ENCODE measurements at regions not wholly inside any gene's neighbourhood (a gene's known extent, or its start where the extent isn't known, plus 50 kb on each side); places are given as distances from the start of the nearest gene placed in this dataset.
A peak's percentile ranks its signal among the peaks of the same experiment; 100 is the strongest.
"Not testable (repeated sequence)": the region's sequence is repeated elsewhere in the genome, so short reads cannot be mapped to it uniquely, and the experiment has no call there.

DNA sequence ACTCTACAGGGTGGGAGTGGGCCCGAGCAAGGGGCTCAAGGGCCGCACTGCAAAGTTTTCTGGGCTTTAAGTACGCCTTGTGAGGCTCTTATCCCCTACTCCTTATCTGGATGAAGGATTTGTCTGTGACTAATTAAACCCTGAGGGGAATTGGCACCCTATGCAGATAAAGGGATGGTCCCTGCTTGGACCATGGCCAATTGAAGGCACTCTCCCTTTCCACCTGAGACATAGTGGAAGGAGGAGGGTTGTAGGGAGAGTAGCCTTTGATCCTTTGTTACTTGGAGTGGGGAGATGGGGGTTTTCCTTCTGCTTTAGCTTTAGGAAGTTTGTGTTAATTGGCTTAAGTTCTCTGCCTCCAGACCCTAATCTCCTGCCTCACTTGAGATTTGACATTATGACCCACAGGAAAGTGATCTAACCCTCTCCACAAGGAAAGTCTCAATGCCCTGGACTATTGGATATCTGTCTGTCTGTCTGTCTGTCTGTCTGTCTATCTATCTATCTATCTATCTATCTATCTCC lies 1158.8 kb upstream of the SORCS1 start:
- H3K27me3 Mint-ChIP-seq: no peaks in the 10 kb centered on the region
- H3K36me3 Mint-ChIP-seq (ENCODE audit: low read depth): no peaks in the 10 kb centered on the region
- H3K27ac Mint-ChIP-seq: no peak overlapping the region
- no peak for DNase-seq
- H3K9me3 Mint-ChIP-seq: no peaks in the 10 kb centered on the region
- intact Hi-C loops (cut with micrococcal nuclease): no loop called here
- H3K4me3 Mint-ChIP-seq: no peak overlapping the region
- H3K4me1 Mint-ChIP-seq: no peaks in the 10 kb centered on the region

DNA sequence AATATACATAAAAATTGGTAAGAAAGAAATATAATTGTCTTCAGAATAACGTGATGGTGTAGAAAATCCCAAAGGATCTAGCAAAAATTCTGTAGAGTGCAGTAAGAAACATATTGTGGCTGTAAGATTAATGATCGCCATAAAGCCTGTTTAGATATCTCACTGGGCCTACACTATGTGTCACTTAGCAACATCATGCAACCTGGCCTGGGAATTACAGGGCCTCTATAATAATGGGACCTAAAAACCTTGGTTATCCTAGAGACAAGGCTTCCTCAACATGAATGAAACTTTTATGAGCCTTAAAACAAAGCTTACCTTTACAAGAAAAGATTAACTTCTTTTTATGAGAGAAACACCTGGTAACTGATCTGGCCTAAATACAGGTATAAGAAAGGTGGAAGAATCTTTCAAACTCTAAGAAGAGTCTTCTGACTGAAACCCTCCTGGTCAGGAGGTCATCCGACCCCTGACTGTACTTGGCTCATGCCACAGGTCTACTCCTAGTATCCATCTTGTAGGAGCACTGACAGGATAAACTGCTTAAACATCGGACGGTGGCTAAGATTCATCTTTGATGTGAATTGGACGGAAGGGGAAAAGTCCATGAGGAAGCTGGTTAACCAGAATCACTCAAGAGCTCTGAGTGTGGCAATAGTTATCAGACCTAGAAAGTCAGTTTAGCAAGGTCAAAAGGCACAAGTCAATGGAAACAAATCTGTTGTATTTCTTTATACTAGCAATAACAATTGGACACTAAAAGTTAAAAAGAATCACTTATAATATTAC lies 1155.1 kb upstream of the SORCS1 start:
- H3K9me3 Mint-ChIP-seq: no peaks in the 10 kb centered on the region
- no peak overlapping the region for H3K4me3 Mint-ChIP-seq
- H3K4me1 Mint-ChIP-seq: no peaks in the 10 kb centered on the region
- no peaks in the 10 kb centered on the region for H3K36me3 Mint-ChIP-seq (ENCODE audit: low read depth)
- H3K27me3 Mint-ChIP-seq: no peaks in the 10 kb centered on the region
- intact Hi-C loops (cut with micrococcal nuclease): no loop called here
- no peak for DNase-seq
- H3K27ac Mint-ChIP-seq: no peak overlapping the region

DNA sequence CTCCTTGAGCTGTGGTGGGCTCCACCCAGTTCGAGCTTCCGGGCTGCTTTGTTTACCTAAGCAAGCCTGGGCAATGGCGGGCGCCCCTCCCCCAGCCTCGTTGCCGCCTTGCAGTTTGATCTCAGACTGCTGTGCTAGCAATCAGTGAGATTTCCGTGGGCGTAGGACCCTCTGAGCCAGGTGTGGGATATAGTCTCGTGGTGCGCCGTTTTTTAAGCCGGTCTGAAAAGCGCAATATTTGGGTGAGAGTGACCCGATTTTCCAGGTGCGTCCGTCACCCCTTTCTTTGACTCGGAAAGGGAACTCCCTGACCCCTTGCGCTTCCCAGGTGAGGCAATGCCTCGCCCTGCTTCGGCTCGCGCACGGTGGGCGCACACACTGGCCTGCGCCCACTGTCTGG lies 1151.1 kb upstream of the SORCS1 start:
- intact Hi-C loops (cut with micrococcal nuclease); DNase-seq; H3K9me3 Mint-ChIP-seq; H3K4me1 Mint-ChIP-seq; H3K27me3 Mint-ChIP-seq; H3K27ac Mint-ChIP-seq; H3K36me3 Mint-ChIP-seq (ENCODE audit: low read depth): not testable (repeated sequence)
- peak overlapping the region; percentile 32 for H3K4me3 Mint-ChIP-seq

DNA sequence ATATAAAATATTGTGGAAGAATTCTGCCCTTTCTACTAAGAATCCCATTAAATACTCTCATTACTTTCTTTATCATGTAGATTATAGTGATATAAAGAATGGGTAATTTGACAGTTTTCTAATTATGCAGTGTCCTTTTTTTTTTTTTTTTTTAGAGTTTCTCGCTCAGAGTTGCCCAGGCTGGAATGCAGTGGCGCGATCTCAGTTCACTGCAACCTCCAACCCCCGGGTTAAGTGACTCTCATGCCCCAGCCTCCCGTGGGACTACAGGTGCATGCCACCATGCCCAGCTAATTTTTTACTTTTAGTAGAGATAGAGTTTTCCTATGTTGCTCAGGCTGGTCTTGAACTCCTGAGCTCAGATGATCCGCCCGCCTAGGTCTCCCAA lies 1143.4 kb upstream of the SORCS1 start:
- no peaks in the 10 kb centered on the region for H3K27me3 Mint-ChIP-seq
- no peak overlapping the region for H3K27ac Mint-ChIP-seq
- H3K4me1 Mint-ChIP-seq: no peaks in the 10 kb centered on the region
- no peak overlapping the region for H3K4me3 Mint-ChIP-seq
- intact Hi-C loops (cut with micrococcal nuclease): no loop called here
- no peaks in the 10 kb centered on the region for H3K36me3 Mint-ChIP-seq (ENCODE audit: low read depth)
- DNase-seq: no peak
- H3K9me3 Mint-ChIP-seq: no peaks in the 10 kb centered on the region

DNA sequence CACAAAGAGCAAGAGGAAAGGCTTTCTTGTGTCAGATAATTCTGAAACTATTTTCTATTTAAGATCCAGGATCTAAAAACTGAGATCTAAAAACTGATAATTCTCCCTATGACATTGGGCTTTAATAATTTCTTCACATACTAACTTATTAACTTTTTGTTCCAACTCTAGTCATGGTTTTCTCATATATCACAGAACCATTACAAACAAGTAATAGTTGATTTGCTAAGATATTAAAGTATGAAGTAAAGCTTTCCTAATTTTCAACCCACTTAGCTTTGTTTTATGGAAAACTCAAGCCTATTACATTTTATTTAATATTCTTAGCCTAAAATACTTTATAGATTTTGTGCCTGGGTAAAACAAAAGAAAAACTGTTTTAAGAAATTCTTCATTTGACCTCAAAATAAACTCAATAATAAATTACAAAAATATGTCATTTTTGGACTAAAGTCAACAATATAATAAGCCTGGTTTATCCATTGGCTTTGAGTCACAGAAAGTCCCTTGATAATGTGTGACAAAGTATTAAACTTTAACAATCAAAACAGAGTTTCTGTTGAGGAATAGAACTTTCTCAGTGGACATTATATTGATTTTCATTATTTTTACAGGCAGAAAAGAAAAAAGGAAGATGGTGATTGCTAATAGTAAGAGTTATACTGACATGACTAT lies 1142.9 kb upstream of the SORCS1 start:
- Mint-ChIP-seq H3K36me3 (ENCODE audit: low read depth) (no peaks in the 10 kb centered on the region), H3K27ac (no peak overlapping the region), H3K9me3 (no peaks in the 10 kb centered on the region), H3K4me3 (no peak overlapping the region), H3K27me3 (no peaks in the 10 kb centered on the region), H3K4me1 (no peaks in the 10 kb centered on the region)
- intact Hi-C loops (cut with micrococcal nuclease): no loop called here
- DNase-seq: no peak

DNA sequence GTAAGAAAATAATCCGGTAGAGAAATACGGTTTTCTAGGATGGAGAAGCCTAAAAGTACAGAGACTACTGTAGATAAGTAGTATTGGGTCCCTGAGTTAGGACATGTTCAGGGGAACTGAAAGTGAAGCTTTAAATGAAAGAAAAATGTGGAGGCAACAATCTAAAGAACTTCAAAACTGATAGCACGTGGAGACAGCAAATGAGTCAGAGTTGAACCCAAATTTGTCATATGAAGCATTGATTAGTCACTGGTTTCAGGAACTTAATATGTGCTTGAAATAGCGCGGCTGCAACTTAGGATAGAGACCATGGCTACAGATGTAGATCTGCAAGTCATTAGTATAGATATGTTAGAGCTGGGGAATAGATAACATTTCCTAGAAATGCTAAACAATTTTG lies 1138.6 kb upstream of the SORCS1 start:
- DNase-seq: no peak
- H3K4me1 Mint-ChIP-seq: no peaks in the 10 kb centered on the region
- intact Hi-C loops (cut with micrococcal nuclease): no loop called here
- no peak overlapping the region for H3K4me3 Mint-ChIP-seq
- H3K36me3 Mint-ChIP-seq (ENCODE audit: low read depth): no peaks in the 10 kb centered on the region
- no peaks in the 10 kb centered on the region for H3K9me3 Mint-ChIP-seq
- no peaks in the 10 kb centered on the region for H3K27me3 Mint-ChIP-seq
- no peak overlapping the region for H3K27ac Mint-ChIP-seq

DNA sequence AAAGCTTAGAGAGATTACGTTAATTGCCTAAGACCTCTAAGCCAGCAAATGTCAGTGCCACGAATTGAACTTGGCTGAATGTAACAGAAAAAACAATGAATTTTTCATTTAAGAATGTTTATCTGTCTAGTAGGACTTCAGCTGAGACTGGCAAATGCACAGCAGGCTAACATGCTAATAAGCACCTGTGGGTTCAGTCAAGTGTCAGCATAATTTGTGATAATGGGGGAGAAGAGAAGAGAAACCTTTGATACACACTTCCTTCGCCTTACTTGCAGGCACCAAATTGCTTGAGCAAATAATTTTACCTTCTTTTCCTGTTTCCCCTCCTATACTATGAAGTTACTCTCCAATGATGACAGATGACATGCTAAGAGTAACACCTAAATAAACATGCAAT lies 1136.5 kb upstream of the SORCS1 start:
- H3K36me3 Mint-ChIP-seq (ENCODE audit: low read depth): no peaks in the 10 kb centered on the region
- no peaks in the 10 kb centered on the region for H3K27me3 Mint-ChIP-seq
- intact Hi-C loops (cut with micrococcal nuclease): no loop called here
- no peaks in the 10 kb centered on the region for H3K9me3 Mint-ChIP-seq
- DNase-seq: no peak
- H3K27ac Mint-ChIP-seq: no peak overlapping the region
- H3K4me3 Mint-ChIP-seq: no peak overlapping the region
- no peaks in the 10 kb centered on the region for H3K4me1 Mint-ChIP-seq

DNA sequence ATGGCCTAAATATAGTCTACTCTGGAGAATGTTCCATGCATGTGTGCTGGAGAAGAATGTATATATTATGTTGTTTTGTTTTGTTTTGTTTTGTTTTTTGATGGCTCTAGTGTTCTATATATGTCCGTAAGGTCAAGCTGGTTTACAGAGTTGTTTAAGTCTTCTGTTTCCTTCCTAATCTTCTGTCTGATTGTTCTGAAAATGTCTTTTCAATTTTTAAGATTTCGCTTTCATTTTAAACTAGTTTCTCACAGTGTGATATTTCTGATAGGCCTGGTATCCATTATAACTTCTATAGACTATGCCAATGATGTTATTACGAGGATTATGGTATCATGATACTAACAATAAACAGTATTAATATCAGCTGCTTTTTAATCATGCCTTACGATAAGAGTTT lies 1126.3 kb upstream of the SORCS1 start:
- H3K9me3 Mint-ChIP-seq: no peaks in the 10 kb centered on the region
- H3K27me3 Mint-ChIP-seq: no peaks in the 10 kb centered on the region
- intact Hi-C loops (cut with micrococcal nuclease): no loop called here
- no peak overlapping the region for H3K27ac Mint-ChIP-seq
- no peak overlapping the region for H3K4me3 Mint-ChIP-seq
- no peaks in the 10 kb centered on the region for H3K4me1 Mint-ChIP-seq
- H3K36me3 Mint-ChIP-seq (ENCODE audit: low read depth): no peaks in the 10 kb centered on the region
- no peak for DNase-seq

DNA sequence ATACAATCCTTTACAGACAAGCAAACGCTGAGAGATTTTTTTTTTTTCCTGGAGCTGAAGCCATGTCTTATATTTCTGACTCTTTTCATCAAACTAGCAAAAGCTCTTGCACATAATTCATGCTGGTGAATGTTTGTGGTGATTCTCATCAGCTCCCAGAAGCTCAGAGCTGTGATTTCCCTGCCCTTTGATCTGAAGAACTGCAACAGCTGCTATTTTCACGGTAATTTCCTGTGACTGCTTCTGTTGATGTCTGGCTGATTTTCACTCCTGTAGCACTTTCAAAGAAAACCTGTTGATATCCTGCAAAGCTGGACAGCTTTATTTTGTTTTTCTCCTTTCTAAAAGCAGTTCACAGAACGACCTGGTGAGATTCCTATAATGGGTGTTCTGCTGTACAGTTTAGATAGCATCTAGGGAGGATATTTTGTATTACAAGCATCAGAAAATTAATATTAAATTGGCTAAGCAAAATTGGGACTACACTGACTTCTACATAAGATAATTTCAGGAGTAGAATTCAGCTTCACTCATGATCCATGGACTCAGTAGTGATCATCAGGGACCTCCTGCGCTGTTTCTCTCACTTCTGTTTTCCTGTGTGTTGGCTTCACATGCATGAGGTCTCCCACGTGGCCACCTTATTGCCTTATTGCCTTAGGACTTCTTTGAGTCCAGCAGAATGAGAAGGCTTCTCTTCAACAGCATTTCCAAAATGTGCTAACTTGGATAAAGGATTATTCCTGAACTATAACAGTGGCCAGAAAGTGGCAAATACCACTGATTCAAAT lies 1111.6 kb upstream of the SORCS1 start:
- intact Hi-C loops (cut with micrococcal nuclease): loop anchor here (2.0 kb wide), 1 partner anchor 21 kb away; no protein-coding TSS in a partner anchor
- no peaks in the 10 kb centered on the region for H3K4me1 Mint-ChIP-seq
- no peak overlapping the region for H3K27ac Mint-ChIP-seq
- DNase-seq: no peak
- H3K36me3 Mint-ChIP-seq (ENCODE audit: low read depth): no peaks in the 10 kb centered on the region
- peaks cover 5% of the 10 kb centered on the region for H3K9me3 Mint-ChIP-seq
- H3K27me3 Mint-ChIP-seq: no peaks in the 10 kb centered on the region
- H3K4me3 Mint-ChIP-seq: no peak overlapping the region

DNA sequence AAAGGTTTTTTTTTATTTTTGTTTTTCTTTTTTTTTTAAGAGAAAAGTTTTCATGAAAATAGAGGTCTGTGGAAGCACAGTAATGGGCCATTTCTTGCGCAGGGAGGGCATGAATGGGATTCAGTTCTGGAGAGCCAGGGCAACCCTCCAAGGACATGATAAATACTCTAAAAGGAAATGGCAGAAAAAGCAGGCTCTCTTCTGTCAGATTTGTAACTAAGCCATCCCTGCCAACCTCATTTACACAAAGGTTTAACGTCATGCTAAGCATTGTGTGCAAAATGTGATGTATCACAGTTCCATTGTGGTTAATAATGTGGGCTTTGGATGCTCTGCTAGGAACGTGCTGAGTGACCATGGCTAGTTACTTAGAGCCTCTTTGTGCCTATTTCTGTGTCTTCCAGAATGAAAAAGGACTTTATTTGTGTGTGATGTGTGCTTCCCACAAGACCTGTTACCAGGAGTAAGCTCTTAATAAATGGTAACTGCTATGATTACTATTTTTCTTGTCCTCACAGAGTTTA lies 1095.9 kb upstream of the SORCS1 start:
- intact Hi-C loops (cut with micrococcal nuclease): no loop called here
- no peaks in the 10 kb centered on the region for H3K27me3 Mint-ChIP-seq
- no peaks in the 10 kb centered on the region for H3K4me1 Mint-ChIP-seq
- H3K27ac Mint-ChIP-seq: no peak overlapping the region
- no peak overlapping the region for H3K4me3 Mint-ChIP-seq
- no peaks in the 10 kb centered on the region for H3K9me3 Mint-ChIP-seq
- H3K36me3 Mint-ChIP-seq (ENCODE audit: low read depth): no peaks in the 10 kb centered on the region
- DNase-seq: no peak

DNA sequence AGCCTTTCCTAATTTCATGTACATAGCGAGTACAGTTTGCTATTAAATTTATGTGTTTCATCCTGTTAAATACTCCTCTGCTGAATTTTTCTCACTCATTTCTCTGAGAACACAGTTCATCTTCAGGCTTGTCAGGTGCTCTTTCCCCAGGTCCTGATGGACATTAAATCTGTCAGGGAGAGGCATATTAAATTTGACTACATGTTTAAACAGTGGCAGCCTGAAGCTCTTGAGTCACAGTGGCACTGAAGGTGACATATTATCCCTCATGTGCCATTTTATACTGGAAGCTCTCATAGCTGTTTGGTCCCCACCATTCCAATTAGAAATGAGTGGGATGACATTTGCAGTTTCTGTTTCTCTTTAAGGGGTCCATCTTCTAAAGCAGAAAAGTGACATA lies 1089.6 kb upstream of the SORCS1 start:
- no peak overlapping the region for H3K27ac Mint-ChIP-seq
- intact Hi-C loops (cut with micrococcal nuclease): no loop called here
- H3K4me1 Mint-ChIP-seq: no peaks in the 10 kb centered on the region
- peaks cover 7% of the 10 kb centered on the region for H3K9me3 Mint-ChIP-seq
- H3K36me3 Mint-ChIP-seq (ENCODE audit: low read depth): no peaks in the 10 kb centered on the region
- DNase-seq: no peak
- H3K27me3 Mint-ChIP-seq: no peaks in the 10 kb centered on the region
- no peak overlapping the region for H3K4me3 Mint-ChIP-seq

DNA sequence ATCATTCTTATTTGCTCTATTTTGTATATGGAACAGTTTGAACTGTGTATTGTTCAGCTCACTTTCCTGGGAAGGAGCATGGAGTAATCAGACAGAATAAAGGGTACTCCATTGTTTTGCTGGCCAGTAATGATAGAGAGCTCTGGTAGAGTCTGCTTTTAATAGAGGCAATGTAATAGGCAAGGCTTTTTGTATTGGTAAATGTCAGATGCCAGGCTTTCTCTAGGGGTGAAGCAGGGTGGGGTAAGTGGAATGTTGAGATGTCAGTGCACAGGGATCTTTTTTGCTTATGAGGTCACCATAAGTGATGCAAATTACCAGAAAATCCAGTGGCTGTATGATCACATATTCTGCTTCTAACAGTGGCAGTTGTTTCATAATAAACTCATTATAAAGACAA lies 1088.3 kb upstream of the SORCS1 start:
- H3K36me3 Mint-ChIP-seq (ENCODE audit: low read depth): no peaks in the 10 kb centered on the region
- H3K4me1 Mint-ChIP-seq: no peaks in the 10 kb centered on the region
- DNase-seq: no peak
- H3K9me3 Mint-ChIP-seq: peaks cover 7% of the 10 kb centered on the region
- no peaks in the 10 kb centered on the region for H3K27me3 Mint-ChIP-seq
- intact Hi-C loops (cut with micrococcal nuclease): no loop called here
- no peak overlapping the region for H3K27ac Mint-ChIP-seq
- no peak overlapping the region for H3K4me3 Mint-ChIP-seq

DNA sequence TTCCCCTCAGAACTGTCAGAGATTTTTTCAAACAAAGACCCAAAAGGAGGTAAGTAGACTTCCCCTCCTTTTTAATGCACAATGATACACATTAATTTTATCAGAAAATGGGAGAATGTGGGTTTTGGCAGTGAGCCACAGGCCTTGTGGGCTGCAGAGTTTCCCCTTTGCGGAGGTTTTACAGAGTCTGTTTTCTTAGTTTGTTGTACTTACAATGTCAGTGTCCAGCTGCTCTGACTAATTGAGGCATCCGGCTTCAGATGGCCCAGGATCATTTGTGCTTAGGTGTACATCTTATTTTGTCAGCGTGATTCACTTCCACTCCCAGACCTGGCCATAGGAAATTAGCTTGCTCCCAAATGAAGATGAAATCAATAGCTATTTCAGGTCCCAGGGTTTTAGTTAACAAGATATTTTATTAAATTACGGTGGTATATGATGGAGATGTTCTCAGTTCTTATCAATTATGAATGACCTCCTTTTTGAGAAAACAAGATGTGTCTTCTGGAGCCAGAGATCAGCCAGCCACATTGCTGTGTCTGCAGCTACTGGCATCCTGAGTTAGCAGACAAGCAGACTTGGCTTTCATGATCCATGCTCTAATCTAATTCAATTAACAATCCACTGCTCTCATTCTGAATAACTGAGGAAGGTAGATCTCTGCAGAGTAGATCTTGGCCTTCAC lies 1086.6 kb upstream of the SORCS1 start:
- intact Hi-C loops (cut with micrococcal nuclease): no loop called here
- Mint-ChIP-seq H3K36me3 (ENCODE audit: low read depth) (no peaks in the 10 kb centered on the region), H3K4me1 (no peaks in the 10 kb centered on the region), H3K4me3 (no peak overlapping the region), H3K9me3 (peaks cover 7% of the 10 kb centered on the region), H3K27me3 (no peaks in the 10 kb centered on the region), H3K27ac (no peak overlapping the region)
- DNase-seq: no peak

Data from activated CD4-positive, alpha-beta T cell treated with anti-CD3 and anti-CD28 coated beads, Interleukin-2, amount 10 ng/mL, durations not matched to agents 24 days and 14 days (primary cell).